Bronchial epithelial cell (primary cell): ENCODE measurements at regions not wholly inside any gene's neighbourhood (a gene's known extent, or its start where the extent isn't known, plus 50 kb on each side); places are given as distances from the start of the nearest gene placed in this dataset.
A peak's percentile ranks its signal among the peaks of the same experiment; 100 is the strongest.

ENCODE experiments used
- DNase-seq: peaks from one replicate; pipeline ENCODE4 v3.0.0-alpha.2; 2010; ENCODE audit warnings: low read depth
- FAIRE-seq: peaks from 2 replicates; lab custom pipeline; 2011; peaks lifted over from hg19 to GRCh38; lab: Jason Lieb, UNC
- H3K27me3 ChIP-seq: 2 replicates; pipeline ENCODE4 v1.5.1; 2011; ENCODE audit warnings: low read length; ENCODE audit not compliant: control insufficient read depth, insufficient read depth
- H3K36me3 ChIP-seq: 2 replicates; pipeline ENCODE4 v1.5.1; 2011; ENCODE audit warnings: low read length; ENCODE audit not compliant: control insufficient read depth, insufficient read depth
- H3K4me3 ChIP-seq: 2 replicates; pipeline ENCODE4 v1.5.1; 2011; ENCODE audit warnings: mild to moderate bottlenecking, low read depth, low read length, control low read depth
- CTCF ChIP-seq: IDR thresholded peaks from 2 replicates; pipeline ENCODE4 v1.5.1; 2011; ENCODE audit warnings: mild to moderate bottlenecking, moderate library complexity, low read length, control low read depth, inconsistent platforms; ENCODE audit not compliant: insufficient read depth, severe bottlenecking

DNA sequence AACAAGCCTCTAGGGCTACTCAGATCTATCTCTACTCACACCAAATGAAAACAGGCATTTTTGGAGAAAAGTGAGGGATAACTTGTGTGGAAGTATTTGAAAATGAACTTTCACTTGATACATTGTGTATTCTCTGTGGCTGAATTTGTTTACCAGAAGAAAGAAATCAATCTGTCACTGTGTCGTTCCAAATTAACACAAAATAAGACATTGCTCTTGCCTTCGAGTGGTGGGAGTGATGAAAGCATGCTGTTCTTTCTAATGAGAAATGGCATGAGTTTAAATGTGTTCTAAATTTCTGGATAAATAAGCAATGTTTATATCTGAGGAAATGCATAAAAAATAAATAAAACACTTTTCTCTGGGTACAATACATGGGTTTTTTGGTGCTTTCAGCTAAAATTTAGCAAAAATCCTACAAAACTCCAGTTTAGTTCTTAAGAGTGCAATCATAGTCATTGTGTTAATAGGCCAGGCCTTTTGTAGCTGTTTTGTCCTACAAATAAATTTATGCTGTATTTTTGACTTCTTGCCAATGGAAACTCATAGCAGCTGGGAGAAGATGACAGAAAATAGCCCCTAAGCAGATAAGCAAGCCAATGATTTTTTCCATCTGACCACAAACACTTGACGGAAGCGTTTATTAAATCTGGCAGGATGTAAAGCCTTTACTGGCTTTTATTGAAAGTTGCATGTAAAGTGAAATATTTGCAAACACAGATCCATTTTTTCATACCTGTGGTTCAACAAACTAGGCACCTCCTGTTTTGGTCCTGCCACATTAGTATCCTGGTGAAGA is 1064.1 kb upstream of the GHITM start:
- peak; percentile 68 for FAIRE-seq
- TF ChIP-seq CTCF: no peak
- no peaks in the 10 kb centered on the region for H3K36me3 ChIP-seq

DNA sequence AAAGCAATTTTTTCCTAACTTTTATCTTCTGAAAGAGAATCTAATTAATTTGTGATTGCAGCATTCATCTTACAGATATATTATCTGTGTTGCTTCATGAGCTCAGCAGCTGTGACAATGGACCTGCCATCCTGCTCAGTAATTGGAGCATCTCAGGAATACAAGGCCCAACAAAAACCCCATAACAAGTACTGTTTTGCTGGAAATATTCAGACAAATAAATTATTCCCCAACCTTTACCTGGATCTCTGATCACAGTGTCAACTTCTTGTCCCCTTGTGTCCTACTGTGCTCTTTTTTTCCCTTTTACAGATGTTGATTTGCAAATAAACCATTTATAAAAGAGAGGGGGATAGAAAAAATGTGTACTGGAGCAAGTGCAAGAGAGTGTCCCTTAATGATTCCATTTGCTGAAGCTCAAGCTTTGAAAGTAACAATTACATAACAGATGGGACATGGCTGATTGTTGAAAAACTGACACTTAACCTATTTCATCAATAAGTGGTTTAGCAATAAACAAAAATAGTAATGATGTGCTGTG is 1063.4 kb upstream of the GHITM start:
- FAIRE-seq (no peak), DNase-seq (no peak)
- Histone ChIP-seq H3K27me3 (no peaks in the 10 kb centered on the region), H3K36me3 (no peaks in the 10 kb centered on the region), H3K4me3 (no peak overlapping the region)
- no peak for TF ChIP-seq CTCF

More for the DNA sequence above, 1064.1 kb upstream of the GHITM start:
- no peak overlapping the region for H3K4me3 ChIP-seq
- DNase-seq: no peak
- H3K27me3 ChIP-seq: no peaks in the 10 kb centered on the region

GRCh38 chr10:83076443-83076842 is 1062.9 kb upstream of the GHITM start:
- Histone ChIP-seq H3K36me3 (no peaks in the 10 kb centered on the region), H3K27me3 (no peaks in the 10 kb centered on the region), H3K4me3 (no peak overlapping the region)
- FAIRE-seq: no peak
- no peak for DNase-seq
- no peak for TF ChIP-seq CTCF

DNA sequence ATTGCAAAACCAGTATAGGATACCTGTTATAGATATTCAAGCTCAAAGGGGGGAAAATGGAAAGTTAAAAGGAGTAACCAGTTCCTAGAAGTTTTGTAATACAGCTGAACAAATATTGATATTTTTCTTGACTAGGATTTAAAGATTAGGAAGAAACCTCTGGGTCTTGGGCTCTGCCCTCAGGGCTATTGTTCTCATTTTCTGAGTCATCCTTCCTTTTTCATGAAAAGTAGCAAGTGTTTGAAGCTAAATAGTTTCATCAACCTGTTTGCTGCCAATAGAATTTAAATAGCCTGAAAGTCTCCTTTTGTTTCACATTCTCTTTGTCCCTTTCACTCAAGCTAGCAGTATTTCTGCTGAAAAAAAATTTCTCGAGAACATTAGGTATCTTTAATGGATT is 1061.1 kb upstream of the GHITM start:
- no peaks in the 10 kb centered on the region for H3K36me3 ChIP-seq
- DNase-seq (peak; percentile 6), FAIRE-seq (no peak)
- H3K27me3 ChIP-seq: no peaks in the 10 kb centered on the region
- no peak for TF ChIP-seq CTCF
- H3K4me3 ChIP-seq: no peak overlapping the region

- no peak for TF ChIP-seq CTCF
- H3K4me3 ChIP-seq: no peak overlapping the region
- FAIRE-seq: no peak
- DNase-seq: no peak
- no peaks in the 10 kb centered on the region for H3K36me3 ChIP-seq
- no peaks in the 10 kb centered on the region for H3K27me3 ChIP-seq
Measured at GRCh38 chr10:83078645-83079044, 1060.7 kb upstream of the GHITM start.
